ENCODE measurements at regions not wholly inside any gene's neighbourhood (a gene's known extent, or its start where the extent isn't known, plus 50 kb on each side); places are given as distances from the start of the nearest gene placed in this dataset.

GRCh38 chr6:132204591-132204990, 196.7 kb downstream of the MOXD1 start:
- no peak for DNase-seq
- Histone ChIP-seq H3K9me3 (no peaks in the 10 kb centered on the region), H3K27me3 (no peaks in the 10 kb centered on the region), H3K36me3 (no peaks in the 10 kb centered on the region), H3K27ac (no peak overlapping the region), H3K4me3 (no peak overlapping the region), H3K4me1 (peaks cover 0 to 4% (median 0%) of the 10 kb centered on the region in 3 donors)
- intact Hi-C loops (cut with DNase I): no loop called here
- TF ChIP-seq CTCF (IDR thresholded peaks at IDR 0.05) (no peak), POLR2A (IDR thresholded peaks at IDR 0.05) (no peak)
- 77 to 80% methylated on average over 4 of the region's 4 CpGs for WGBS, 2 donors

- Histone ChIP-seq H3K36me3 (no peaks in the 10 kb centered on the region), H3K9me3 (no peaks in the 10 kb centered on the region), H3K4me1 (peaks cover 0 to 4% (median 0%) of the 10 kb centered on the region in 3 donors), H3K27ac (peak overlapping the region in 2 of 4 donors; percentile 32 to 39), H3K4me3 (no peak overlapping the region), H3K27me3 (no peaks in the 10 kb centered on the region)
- DNase-seq: no peak
- intact Hi-C loops (cut with DNase I): no loop called here
- WGBS, 2 donors: 43 to 75% methylated on average over 4 of the region's 4 CpGs
- TF ChIP-seq CTCF (IDR thresholded peaks at IDR 0.05): no peak
- no peak for TF ChIP-seq POLR2A (IDR thresholded peaks at IDR 0.05)
Observed at GRCh38 chr6:132202574-132202973, 198.7 kb downstream of the MOXD1 start.

- WGBS, 2 donors: 38 to 48% methylated on average over 3 of the region's 3 CpGs
- Histone ChIP-seq H3K4me1 (peaks cover 0 to 4% (median 0%) of the 10 kb centered on the region in 3 donors), H3K27me3 (no peaks in the 10 kb centered on the region), H3K9me3 (no peaks in the 10 kb centered on the region), H3K36me3 (no peaks in the 10 kb centered on the region), H3K4me3 (no peak overlapping the region), H3K27ac (peak overlapping the region in 2 of 4 donors; percentile 2 to 23)
- intact Hi-C loops (cut with DNase I): no loop called here
- TF ChIP-seq CTCF (IDR thresholded peaks at IDR 0.05): no peak
- no peak for DNase-seq
Observed at GRCh38 chr6:132199343-132199742, 201.9 kb downstream of the MOXD1 start.

- 81 to 83% methylated on average over 2 of the region's 2 CpGs for WGBS, 2 donors
- DNase-seq: no peak
- peaks cover 0 to 4% (median 0%) of the 10 kb centered on the region in 3 donors for H3K4me1 ChIP-seq
Observed at GRCh38 chr6:132198896-132199295, 202.4 kb downstream of the MOXD1 start.

GRCh38 chr6:132198040-132198439, 203.2 kb downstream of the MOXD1 start:
- Histone ChIP-seq H3K4me1 (peaks cover 0 to 4% (median 0%) of the 10 kb centered on the region in 3 donors), H3K36me3 (no peaks in the 10 kb centered on the region), H3K27me3 (no peaks in the 10 kb centered on the region), H3K27ac (no peak overlapping the region), H3K4me3 (no peak overlapping the region), H3K9me3 (no peaks in the 10 kb centered on the region)
- no peak for DNase-seq
- intact Hi-C loops (cut with DNase I): no loop called here
- WGBS, 2 donors: 76 to 77% methylated on average over 3 of the region's 3 CpGs
- no peak for TF ChIP-seq POLR2A (IDR thresholded peaks at IDR 0.05)
- TF ChIP-seq CTCF (IDR thresholded peaks at IDR 0.05): no peak

More at GRCh38 chr6:132198896-132199295, 202.4 kb downstream of the MOXD1 start:
- Histone ChIP-seq H3K36me3 (no peaks in the 10 kb centered on the region), H3K27ac (no peak overlapping the region), H3K27me3 (no peaks in the 10 kb centered on the region), H3K4me3 (no peak overlapping the region), H3K9me3 (no peaks in the 10 kb centered on the region)
- intact Hi-C loops (cut with DNase I): no loop called here
- no peak for TF ChIP-seq POLR2A (IDR thresholded peaks at IDR 0.05)
- TF ChIP-seq CTCF (IDR thresholded peaks at IDR 0.05): no peak
